NB4 (cell line): ENCODE measurements at regions not wholly inside any gene's neighbourhood (a gene's known extent, or its start where the extent isn't known, plus 50 kb on each side); places are given as distances from the start of the nearest gene placed in this dataset.

Experiments used
- DNase-seq: peaks from one replicate; pipeline ENCODE4 v3.0.0; 2010; ENCODE audit warnings: low read depth
- H3K4me3 ChIP-seq: one replicate; pipeline ENCODE4 v1.5.1; 2011; ENCODE audit warnings: mild to moderate bottlenecking, low read depth, low read length, moderate library complexity
- CTCF ChIP-seq: IDR thresholded peaks from one replicate; pipeline ENCODE4 v1.5.1; 2012; ENCODE audit warnings: low read depth, low read length
- MYC ChIP-seq: IDR thresholded peaks from 2 replicates; pipeline ENCODE4 v1.6.1; 2011; ENCODE audit warnings: low read depth, low read length
- POLR2A ChIP-seq: IDR thresholded peaks from 2 replicates; pipeline ENCODE4 v1.6.1; 2011; ENCODE audit warnings: mild to moderate bottlenecking; ENCODE audit not compliant: insufficient read length; ENCODE audit errors: extremely low read depth
- TF ChIP-seq, protein P1 (sequence below): IDR thresholded peaks from 2 replicates; pipeline ENCODE4 v1.6.1; 2011; ENCODE audit warnings: low read depth, low read length

DNA sequence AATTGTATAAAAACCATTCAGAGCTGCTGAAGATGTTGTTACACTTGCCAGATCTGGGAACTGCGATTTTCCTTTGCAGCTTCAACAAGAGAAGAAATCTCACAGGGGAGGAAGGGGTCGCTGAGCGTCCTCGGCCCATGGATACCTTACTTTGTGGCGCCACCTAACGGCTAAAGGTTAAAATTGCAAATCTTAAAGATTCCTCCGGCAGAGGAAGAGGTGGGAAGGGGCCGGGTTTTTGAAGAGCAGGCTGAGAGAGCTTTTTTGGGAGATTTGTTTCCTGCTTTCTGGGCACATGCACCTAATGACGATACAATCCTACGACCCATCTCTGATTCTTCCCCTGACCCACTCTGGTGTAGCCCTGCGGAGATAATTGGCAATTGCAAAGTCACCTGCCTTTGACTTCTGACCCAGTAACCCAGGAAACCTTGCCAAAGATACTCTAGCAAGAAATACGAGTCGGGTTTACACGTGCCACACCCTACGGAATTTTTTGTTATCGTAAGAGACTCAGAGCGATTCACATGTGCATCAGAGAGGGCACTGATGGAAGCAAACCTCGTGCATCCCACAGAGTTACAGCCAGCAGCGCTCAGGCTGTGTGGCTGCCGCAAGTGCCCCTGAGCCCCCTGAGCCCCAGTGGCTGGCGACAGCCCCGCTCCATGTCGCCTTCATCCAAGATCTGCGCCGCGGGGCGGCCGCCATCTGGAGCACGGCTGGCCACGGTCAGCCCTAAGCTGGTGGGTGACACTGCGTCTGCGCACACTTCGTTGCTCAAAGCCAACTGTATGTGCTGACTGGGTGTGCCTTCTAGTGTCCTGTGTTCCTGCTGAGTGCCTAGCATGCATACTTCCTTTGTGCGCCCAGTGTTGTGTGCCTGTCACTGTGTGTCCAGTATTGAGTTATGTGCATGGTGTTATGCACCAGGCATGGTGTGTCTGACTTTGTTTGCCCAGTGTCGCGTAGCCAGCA is 55.2 kb upstream of the CHRNA7 start:
- H3K4me3 ChIP-seq, result no peak overlapping the region
- no peak for TF ChIP-seq MYC
- TF ChIP-seq, protein P1, sequence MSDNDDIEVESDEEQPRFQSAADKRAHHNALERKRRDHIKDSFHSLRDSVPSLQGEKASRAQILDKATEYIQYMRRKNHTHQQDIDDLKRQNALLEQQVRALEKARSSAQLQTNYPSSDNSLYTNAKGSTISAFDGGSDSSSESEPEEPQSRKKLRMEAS, result no peak
- peak; percentile 54 for TF ChIP-seq CTCF
- DNase-seq, result peak; percentile 56

DNA sequence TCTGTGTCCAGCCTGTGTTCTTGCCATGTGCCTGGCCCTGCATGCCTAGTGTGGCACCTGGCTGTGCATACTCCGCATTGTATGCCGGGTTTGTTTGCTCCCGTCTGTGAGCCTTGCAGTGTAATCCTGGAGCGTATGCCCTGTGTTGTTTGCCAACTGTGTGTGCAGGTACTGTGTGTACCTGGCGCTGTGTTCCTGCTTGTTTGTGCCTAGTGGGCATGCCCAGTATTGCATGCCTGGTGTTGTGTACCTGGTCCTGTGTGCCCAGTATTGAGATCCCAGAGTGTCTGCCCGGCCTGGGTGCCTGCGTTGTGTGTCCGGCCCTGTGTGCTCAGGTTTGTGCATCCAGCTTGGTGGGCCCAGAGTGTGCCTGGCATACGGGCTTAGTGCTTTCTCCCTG is 54.5 kb upstream of the CHRNA7 start:
- DNase-seq, result no peak
- H3K4me3 ChIP-seq, result no peak overlapping the region
- no peak for TF ChIP-seq POLR2A
- no peak for TF ChIP-seq MYC
- TF ChIP-seq CTCF, result no peak
- TF ChIP-seq, protein P1, result no peak

DNA sequence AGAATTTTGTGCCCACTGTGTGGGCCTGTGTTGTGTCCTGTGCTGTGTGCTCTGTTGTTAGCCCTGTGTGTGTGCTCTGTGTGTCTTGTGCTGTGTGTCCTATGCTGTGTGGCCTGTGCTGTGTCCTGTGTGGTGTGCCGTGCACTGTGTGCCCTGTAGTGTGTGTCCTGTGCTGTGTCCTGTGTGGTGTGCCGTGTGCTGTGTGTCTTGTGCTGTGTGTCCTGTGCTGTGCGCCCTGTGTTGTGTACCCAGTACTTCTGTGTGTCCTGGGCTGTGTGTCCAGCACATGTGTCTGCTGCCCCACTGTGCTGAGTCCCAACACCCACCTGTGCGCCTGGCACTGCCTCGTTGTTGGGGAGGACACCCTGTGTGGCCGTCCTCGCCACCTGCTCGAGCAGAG is 53.2 kb upstream of the CHRNA7 start:
- TF ChIP-seq MYC, result no peak
- TF ChIP-seq, protein P1, result no peak
- TF ChIP-seq POLR2A, result no peak
- TF ChIP-seq CTCF, result no peak
- H3K4me3 ChIP-seq, result no peak overlapping the region

DNA sequence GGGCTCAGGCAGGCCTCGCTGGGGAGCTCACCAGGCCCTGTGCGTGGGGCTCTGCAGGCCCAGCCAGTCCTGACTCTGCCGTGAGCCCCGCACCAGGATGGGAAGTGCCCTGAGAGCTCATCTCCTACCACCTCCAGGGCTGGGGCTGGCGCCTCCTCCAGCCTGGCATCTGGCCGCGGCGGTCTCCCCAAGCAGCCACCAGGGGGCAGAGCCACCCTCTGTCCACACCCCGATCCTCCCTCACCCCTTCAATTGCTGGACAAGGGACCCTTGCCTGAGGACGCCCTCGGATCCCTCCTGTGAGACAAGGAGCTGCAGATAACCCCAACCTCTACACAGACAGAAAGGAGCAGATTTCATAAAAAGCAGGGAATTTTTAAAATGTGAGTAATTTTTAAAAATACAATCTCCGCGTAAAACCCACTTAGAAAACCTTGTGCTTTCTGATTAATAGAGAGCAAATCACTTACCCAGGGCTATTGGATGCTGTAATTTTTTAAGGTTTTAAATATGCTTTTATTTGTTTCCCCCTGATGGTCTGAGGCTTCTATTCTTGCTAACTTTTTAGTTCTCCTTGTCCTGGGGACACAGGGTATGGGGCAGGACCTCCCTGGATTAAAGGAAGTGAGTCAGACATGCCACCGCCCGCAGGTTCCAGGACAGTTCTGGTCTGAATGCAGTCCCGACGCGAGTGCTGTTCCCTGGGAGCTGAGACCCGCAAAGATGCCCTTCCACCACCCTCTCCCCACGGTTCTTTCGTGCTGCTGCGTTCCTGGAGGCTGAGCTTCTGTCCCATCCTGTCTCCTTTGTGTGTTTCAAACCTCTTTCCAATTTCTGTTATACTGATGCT is 52.3 kb upstream of the CHRNA7 start:
- peak; percentile 62 for DNase-seq
- no peak for TF ChIP-seq MYC
- no peak for TF ChIP-seq POLR2A
- TF ChIP-seq, protein P1, result no peak
- TF ChIP-seq CTCF, result peak; percentile 78
- H3K4me3 ChIP-seq, result no peak overlapping the region

More for the DNA sequence above, 53.2 kb upstream of the CHRNA7 start:
- DNase-seq, result no peak
